Activated B cell treated with CpG ODN at 0.5 μM for 24 hours (primary cell): ENCODE measurements at regions not wholly inside any gene's neighbourhood (a gene's known extent, or its start where the extent isn't known, plus 50 kb on each side); places are given as distances from the start of the nearest gene placed in this dataset.

Experiments
- ATAC-seq: fragments of 200-7000 bp; cut with Tn5 transposase; one replicate; pipeline ENCODE4 v1.10.0; 2021; ENCODE audit warnings: low read depth, mild to moderate bottlenecking, moderate library complexity
- CTCF ChIA-PET: fragments of 350-600 bp; sonication (Branson Sonifier 250); formaldehyde crosslinking; loops from one replicate; lab custom pipeline; 2021; ENCODE audit warnings: antibody characterized with exemption; lab: Charles Lee
- POLR2A ChIA-PET: fragments of 350-600 bp; sonication (Branson Sonifier 250); formaldehyde crosslinking; loops from one replicate; lab custom pipeline; 2021; ENCODE audit warnings: antibody characterized with exemption; lab: Charles Lee
- DNase-seq: peaks from one replicate; pipeline ENCODE4 v3.0.0; 2022
- H3K27ac Mint-ChIP-seq: one replicate; pipeline ENCODE4 v1.8.0; 2020; ENCODE audit warnings: mixed read lengths
- H3K27me3 Mint-ChIP-seq: one replicate; pipeline ENCODE4 v1.8.0; 2021; ENCODE audit warnings: mixed read lengths
- H3K36me3 Mint-ChIP-seq: one replicate; pipeline ENCODE4 v1.8.0; 2021; ENCODE audit warnings: low read depth, mixed read lengths
- H3K4me1 Mint-ChIP-seq: one replicate; pipeline ENCODE4 v1.8.0; 2021; ENCODE audit warnings: mixed read lengths
- H3K4me3 Mint-ChIP-seq: one replicate; pipeline ENCODE4 v1.8.0; 2020; ENCODE audit warnings: mild to moderate bottlenecking, mixed read lengths
- H3K9me3 Mint-ChIP-seq: one replicate; pipeline ENCODE4 v1.8.0; 2020; ENCODE audit warnings: mixed read lengths
- intact Hi-C: fragments of 100-400 bp; cut with micrococcal nuclease; formaldehyde crosslinking; loops from one replicate; pipeline ENCODE4 v1.15.1; 2024
- TF ChIP-seq, protein P1 (sequence below): fragments of 200-600 bp; IDR thresholded peaks from one replicate; pipeline ENCODE4 v1.8.0; 2022; ENCODE audit warnings: antibody characterized with exemption, mild to moderate bottlenecking

DNA sequence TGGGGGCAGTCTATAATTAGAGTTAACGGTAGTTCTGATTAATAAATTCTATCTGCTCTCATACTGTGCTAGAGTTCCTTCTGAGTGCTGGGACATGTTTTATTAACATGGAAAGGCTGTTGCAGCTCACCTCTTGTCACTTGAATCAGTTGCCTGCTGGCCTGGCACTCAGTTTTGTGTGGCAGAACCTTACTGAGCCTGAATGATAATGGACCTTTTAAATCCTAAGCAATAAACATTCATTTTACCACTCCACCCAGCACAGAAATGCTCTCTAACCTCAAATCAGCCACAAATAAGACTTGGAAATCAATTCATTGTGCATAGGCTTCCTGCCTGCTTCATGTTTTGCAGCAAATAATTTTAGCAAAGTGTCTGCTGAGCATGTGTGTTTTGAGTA is 115.0 kb upstream of the RBMS1 start:
- Mint-ChIP-seq H3K27ac (no peak overlapping the region), H3K27me3 (peaks cover 10% of the 10 kb centered on the region), H3K9me3 (no peaks in the 10 kb centered on the region), H3K4me1 (no peaks in the 10 kb centered on the region), H3K36me3 (no peaks in the 10 kb centered on the region), H3K4me3 (no peak overlapping the region)
- no peak for DNase-seq
- intact Hi-C loops, result no loop called here
- ChIA-PET CTCF (no interaction called here), POLR2A (no interaction called here)
- no peak for ATAC-seq
- TF ChIP-seq, protein P1, sequence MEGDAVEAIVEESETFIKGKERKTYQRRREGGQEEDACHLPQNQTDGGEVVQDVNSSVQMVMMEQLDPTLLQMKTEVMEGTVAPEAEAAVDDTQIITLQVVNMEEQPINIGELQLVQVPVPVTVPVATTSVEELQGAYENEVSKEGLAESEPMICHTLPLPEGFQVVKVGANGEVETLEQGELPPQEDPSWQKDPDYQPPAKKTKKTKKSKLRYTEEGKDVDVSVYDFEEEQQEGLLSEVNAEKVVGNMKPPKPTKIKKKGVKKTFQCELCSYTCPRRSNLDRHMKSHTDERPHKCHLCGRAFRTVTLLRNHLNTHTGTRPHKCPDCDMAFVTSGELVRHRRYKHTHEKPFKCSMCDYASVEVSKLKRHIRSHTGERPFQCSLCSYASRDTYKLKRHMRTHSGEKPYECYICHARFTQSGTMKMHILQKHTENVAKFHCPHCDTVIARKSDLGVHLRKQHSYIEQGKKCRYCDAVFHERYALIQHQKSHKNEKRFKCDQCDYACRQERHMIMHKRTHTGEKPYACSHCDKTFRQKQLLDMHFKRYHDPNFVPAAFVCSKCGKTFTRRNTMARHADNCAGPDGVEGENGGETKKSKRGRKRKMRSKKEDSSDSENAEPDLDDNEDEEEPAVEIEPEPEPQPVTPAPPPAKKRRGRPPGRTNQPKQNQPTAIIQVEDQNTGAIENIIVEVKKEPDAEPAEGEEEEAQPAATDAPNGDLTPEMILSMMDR, result no peak

DNA sequence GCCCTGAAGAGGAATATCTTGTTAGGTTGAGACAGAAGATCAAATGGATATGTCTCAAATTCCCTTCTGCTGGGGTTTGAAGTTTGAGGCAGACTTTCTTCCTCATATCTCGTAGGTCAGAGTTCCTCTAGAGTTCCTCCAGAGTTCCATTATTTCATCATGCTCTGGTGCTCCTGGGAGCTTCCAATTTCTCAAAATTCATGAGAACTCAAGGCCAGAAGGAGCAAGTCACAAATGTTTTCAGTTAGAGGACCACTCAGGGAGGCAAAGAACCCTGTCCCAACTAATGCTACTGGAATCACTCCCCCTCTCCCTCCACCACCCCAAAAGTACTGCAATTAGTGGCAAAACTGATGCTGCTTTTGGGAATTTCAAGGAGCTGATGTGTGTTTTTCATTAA is 115.7 kb upstream of the RBMS1 start:
- Mint-ChIP-seq H3K4me3 (no peak overlapping the region), H3K27me3 (peaks cover 10% of the 10 kb centered on the region), H3K27ac (no peak overlapping the region), H3K4me1 (no peaks in the 10 kb centered on the region), H3K9me3 (no peaks in the 10 kb centered on the region), H3K36me3 (no peaks in the 10 kb centered on the region)
- DNase-seq (no peak), ATAC-seq (no peak)
- POLR2A ChIA-PET, result no interaction called here
- intact Hi-C loops, result no loop called here
- TF ChIP-seq, protein P1, result no peak
- CTCF ChIA-PET, result no interaction called here

DNA sequence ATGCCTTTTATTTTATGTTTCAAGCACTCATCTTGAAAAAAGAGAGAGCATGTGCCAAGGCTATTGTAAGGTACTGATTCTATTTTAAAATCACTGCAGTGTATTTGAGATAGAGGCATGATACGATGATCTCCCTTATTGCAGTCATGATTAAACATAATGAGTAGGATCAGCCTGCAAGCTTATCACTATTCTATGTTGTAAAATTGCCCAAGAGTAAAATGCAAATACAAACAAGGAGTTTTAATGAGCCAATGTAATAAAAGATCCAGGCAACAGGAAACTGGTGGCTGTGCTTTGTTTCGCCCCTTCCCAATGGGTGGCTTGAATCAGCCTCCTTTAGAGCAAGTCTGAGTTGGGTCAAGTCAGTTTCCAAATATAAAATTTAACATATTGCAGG is 116.4 kb upstream of the RBMS1 start:
- intact Hi-C loops, result no loop called here
- no peak for DNase-seq
- H3K27me3 Mint-ChIP-seq, result peaks cover 8% of the 10 kb centered on the region
- no peaks in the 10 kb centered on the region for H3K9me3 Mint-ChIP-seq
- ChIA-PET POLR2A (no interaction called here), CTCF (no interaction called here)
- H3K4me3 Mint-ChIP-seq, result no peak overlapping the region
- H3K27ac Mint-ChIP-seq, result no peak overlapping the region
- TF ChIP-seq, protein P1, result no peak
- no peaks in the 10 kb centered on the region for H3K4me1 Mint-ChIP-seq
- ATAC-seq, result no peak
- no peaks in the 10 kb centered on the region for H3K36me3 Mint-ChIP-seq

DNA sequence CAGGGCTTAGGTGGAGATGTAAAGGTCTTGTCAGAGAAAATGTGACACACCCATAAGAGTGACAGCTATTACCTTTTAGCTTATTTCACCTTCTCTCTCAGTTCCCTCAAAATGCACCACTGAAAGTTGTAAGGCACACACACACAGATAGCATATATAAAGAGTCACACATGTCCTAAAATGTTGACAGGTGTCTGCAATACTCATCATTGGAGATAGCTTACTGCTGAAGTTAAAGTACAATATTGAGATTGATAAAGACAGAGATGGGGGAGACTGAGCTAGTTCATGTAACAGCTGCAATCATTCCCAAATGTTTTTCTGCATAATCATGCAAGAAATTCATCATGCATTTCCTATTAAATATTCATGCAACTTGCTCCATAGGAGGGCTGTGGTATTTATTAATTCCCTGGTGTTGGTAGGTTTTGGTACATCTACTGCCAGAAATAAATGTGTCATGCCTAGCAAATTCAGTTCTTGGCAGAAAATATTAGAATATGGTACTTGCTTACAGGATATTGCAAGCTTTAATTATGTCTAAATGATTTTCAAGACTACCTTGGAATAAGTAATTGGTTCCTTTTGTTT is 118.8 kb upstream of the RBMS1 start:
- DNase-seq, result no peak

DNA sequence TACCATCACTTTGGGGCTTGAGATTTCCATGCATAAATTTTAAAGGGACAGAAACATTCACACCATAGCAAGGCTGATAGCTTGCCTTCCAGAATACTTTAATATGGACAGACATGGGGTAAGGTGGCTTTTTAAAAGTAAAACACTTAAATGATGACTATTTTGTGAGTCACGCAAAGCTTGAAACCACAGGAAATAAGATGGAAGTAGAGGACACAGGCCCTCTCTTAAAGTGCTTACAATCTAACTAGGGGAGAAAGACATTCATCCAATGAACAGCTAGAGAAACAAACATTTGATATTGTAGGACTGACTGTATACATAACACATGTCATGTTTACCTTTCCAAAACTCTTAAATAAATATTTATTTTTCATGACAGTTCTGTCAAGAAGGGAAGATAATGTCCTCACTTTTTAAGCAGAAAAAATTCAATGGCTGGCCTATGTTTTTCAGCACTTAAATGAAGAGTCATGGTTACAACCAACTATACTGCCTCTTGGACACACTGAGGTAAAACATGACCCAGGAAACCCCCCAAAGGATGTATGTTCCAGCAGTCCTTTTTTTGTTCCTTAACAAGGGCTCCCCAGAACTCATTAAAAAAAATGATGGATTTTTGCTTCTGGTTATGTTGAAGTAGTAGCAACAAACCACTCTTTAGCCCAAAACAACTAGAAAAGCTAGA is 120.0 kb upstream of the RBMS1 start:
- H3K4me1 Mint-ChIP-seq, result no peaks in the 10 kb centered on the region
- ChIA-PET CTCF (no interaction called here), POLR2A (no interaction called here)
- H3K9me3 Mint-ChIP-seq, result peaks cover 6% of the 10 kb centered on the region
- intact Hi-C loops, result no loop called here
- ATAC-seq, result no peak
- H3K27me3 Mint-ChIP-seq, result peaks cover 13% of the 10 kb centered on the region
- H3K27ac Mint-ChIP-seq, result no peak overlapping the region
- no peaks in the 10 kb centered on the region for H3K36me3 Mint-ChIP-seq
- TF ChIP-seq, protein P1, result no peak
- DNase-seq, result no peak
- H3K4me3 Mint-ChIP-seq, result no peak overlapping the region

More for the DNA sequence above, 118.8 kb upstream of the RBMS1 start:
- CTCF ChIA-PET, result no interaction called here
- intact Hi-C loops, result no loop called here
- Mint-ChIP-seq H3K27ac (no peak overlapping the region), H3K4me1 (no peaks in the 10 kb centered on the region), H3K27me3 (peaks cover 13% of the 10 kb centered on the region), H3K9me3 (peaks cover 6% of the 10 kb centered on the region), H3K4me3 (no peak overlapping the region), H3K36me3 (no peaks in the 10 kb centered on the region)
- ATAC-seq, result no peak
- POLR2A ChIA-PET, result interaction anchor here (0.6 kb wide), 1 partner anchor 163 kb away, joined by 9 read pairs; no protein-coding TSS in a partner anchor
- TF ChIP-seq, protein P1, result no peak
